Glutamatergic neuron (in vitro differentiated cells): ENCODE measurements at regions not wholly inside any gene's neighbourhood (a gene's known extent, or its start where the extent isn't known, plus 50 kb on each side); places are given as distances from the start of the nearest gene placed in this dataset.

Experiments
- DNase-seq: peaks from one replicate; pipeline ENCODE4 v3.0.0; 2022
- H3K27ac Mint-ChIP-seq: one replicate; pipeline ENCODE4 v1.8.0; 2020; ENCODE audit warnings: mild to moderate bottlenecking, mixed read lengths, inconsistent platforms; ENCODE audit not compliant: unreplicated experiment
- H3K27me3 Mint-ChIP-seq: one replicate; pipeline ENCODE4 v1.8.0; 2020; ENCODE audit warnings: mild to moderate bottlenecking, moderate library complexity, mixed read lengths, inconsistent platforms; ENCODE audit not compliant: unreplicated experiment
- H3K36me3 Mint-ChIP-seq: one replicate; pipeline ENCODE4 v1.8.0; 2020; ENCODE audit warnings: mild to moderate bottlenecking, mixed read lengths, inconsistent platforms; ENCODE audit not compliant: unreplicated experiment
- H3K4me1 Mint-ChIP-seq: one replicate; pipeline ENCODE4 v1.8.0; 2020; ENCODE audit warnings: mild to moderate bottlenecking, low read depth, mixed read lengths, inconsistent platforms; ENCODE audit not compliant: unreplicated experiment
- H3K4me3 Mint-ChIP-seq: one replicate; pipeline ENCODE4 v1.8.0; 2020; ENCODE audit warnings: mild to moderate bottlenecking, mixed read lengths, inconsistent platforms; ENCODE audit not compliant: unreplicated experiment
- H3K9me3 Mint-ChIP-seq: one replicate; pipeline ENCODE4 v1.8.0; 2020; ENCODE audit warnings: mild to moderate bottlenecking, moderate library complexity, mixed read lengths, inconsistent platforms; ENCODE audit not compliant: unreplicated experiment
- TF ChIP-seq, protein P1 (sequence below): fragments of 200-600 bp; sonication (generic); IDR thresholded peaks from one replicate; pipeline ENCODE4 v1.5.0; 2021; ENCODE audit not compliant: partially characterized antibody, unreplicated experiment

DNA sequence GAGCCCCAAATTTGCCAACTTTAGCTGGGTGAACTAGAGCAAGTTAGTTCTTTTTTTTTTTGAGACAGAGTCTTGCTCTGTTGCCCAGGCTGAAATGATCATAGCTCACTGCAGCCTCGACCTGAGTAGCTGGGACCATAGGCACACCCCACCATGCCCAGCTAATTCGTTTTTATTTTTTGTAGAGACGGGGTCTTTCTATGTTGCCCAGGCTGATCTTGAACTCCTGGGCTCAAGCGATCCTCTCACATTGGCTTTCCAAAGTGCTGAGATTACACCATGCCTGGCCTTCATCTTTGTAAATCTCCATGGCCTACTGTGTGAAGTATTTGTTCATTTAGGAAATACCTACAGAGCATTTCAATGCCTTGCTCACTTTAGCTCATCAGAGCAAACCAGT is 105.6 kb upstream of the SLC44A3 start:
- Mint-ChIP-seq H3K9me3 (peaks cover 3% of the 10 kb centered on the region), H3K4me1 (no peaks in the 10 kb centered on the region), H3K36me3 (peaks cover 8% of the 10 kb centered on the region), H3K4me3 (no peak overlapping the region), H3K27me3 (peaks cover 2% of the 10 kb centered on the region), H3K27ac (no peak overlapping the region)
- TF ChIP-seq, protein P1, sequence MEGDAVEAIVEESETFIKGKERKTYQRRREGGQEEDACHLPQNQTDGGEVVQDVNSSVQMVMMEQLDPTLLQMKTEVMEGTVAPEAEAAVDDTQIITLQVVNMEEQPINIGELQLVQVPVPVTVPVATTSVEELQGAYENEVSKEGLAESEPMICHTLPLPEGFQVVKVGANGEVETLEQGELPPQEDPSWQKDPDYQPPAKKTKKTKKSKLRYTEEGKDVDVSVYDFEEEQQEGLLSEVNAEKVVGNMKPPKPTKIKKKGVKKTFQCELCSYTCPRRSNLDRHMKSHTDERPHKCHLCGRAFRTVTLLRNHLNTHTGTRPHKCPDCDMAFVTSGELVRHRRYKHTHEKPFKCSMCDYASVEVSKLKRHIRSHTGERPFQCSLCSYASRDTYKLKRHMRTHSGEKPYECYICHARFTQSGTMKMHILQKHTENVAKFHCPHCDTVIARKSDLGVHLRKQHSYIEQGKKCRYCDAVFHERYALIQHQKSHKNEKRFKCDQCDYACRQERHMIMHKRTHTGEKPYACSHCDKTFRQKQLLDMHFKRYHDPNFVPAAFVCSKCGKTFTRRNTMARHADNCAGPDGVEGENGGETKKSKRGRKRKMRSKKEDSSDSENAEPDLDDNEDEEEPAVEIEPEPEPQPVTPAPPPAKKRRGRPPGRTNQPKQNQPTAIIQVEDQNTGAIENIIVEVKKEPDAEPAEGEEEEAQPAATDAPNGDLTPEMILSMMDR, result no peak
- DNase-seq, result no peak

GRCh38 chr1:94714152-94714551 is 106.0 kb upstream of the SLC44A3 start:
- Mint-ChIP-seq H3K27me3 (peaks cover 2% of the 10 kb centered on the region), H3K36me3 (peaks cover 8% of the 10 kb centered on the region), H3K9me3 (peaks cover 3% of the 10 kb centered on the region), H3K27ac (no peak overlapping the region), H3K4me1 (no peaks in the 10 kb centered on the region), H3K4me3 (no peak overlapping the region)
- TF ChIP-seq, protein P1, result no peak
- DNase-seq, result no peak

DNA sequence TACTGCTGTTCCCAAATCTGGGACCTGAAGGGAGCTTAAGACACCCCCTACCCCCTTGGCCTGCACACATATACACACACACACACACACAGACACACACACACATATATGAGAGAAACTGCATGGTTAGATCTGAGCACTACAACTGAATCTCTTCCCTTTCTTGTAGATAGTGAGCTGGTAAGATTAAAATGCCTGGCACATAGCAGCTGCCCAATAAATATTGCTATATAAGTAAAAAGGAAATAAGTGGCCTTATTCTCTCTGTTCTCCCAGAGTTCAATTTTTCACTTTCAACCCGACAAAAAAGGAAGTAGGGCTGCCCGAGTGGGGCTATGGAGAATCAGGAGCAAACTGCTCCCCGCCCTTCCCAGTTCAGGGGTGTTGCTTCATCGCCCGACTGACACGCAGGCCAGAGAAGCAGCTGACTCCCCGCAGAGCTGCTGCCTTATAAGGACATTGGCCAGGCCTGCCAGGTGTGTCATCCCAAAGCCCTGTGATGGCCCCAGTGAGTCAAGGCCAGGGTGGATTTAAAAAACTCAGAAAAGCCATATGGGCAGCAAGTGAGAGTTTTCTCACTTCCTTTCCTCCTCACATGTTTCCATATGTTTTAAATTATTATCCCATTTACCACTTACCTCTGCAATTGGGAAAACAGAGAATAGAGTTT is 106.5 kb upstream of the SLC44A3 start:
- peaks cover 3% of the 10 kb centered on the region for H3K9me3 Mint-ChIP-seq
- no peak overlapping the region for H3K27ac Mint-ChIP-seq

DNA sequence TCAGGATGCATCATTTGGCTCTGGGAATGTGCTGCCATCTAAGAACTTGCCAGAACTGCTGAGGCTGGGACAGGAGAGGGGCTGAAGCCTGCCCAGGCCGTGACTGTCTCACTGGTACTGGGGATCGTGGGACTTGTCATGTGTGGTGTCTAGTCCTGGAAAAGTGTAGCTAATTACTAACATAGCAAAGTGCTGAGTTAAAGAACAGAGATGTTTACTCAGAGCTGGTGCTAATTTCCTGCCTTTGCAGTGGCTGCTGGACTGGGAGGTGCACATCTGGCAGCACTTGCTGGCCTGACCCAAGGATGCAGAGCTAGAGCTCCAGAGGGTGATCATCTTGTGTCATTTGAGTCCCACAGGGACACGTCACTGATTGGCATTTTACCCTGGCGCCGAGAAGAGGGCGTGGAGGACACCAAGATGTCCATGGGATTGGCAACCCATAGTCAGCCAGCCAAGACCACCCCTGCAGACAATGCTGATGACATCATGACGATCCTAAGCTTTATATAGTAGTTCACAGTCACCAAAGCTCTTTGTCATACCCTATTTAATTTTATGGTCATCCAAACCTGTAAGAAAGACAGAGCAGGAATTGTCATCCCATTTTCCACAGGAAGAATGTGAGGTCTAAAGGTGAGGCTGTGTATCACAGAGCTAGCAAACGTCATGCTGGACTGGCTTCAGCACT is 110.1 kb upstream of the SLC44A3 start:
- DNase-seq, result no peak
- Mint-ChIP-seq H3K9me3 (peaks cover 2% of the 10 kb centered on the region), H3K27ac (no peak overlapping the region), H3K4me3 (no peak overlapping the region), H3K27me3 (peaks cover under 1% of the 10 kb centered on the region), H3K36me3 (peaks cover 8% of the 10 kb centered on the region), H3K4me1 (peaks cover 11% of the 10 kb centered on the region)
- TF ChIP-seq, protein P1, result no peak

More for the DNA sequence above, 106.5 kb upstream of the SLC44A3 start:
- peaks cover 1% of the 10 kb centered on the region for H3K4me1 Mint-ChIP-seq
- peaks cover 2% of the 10 kb centered on the region for H3K27me3 Mint-ChIP-seq
- H3K4me3 Mint-ChIP-seq, result no peak overlapping the region
- peaks cover 8% of the 10 kb centered on the region for H3K36me3 Mint-ChIP-seq
- TF ChIP-seq, protein P1, result no peak
- no peak for DNase-seq

DNA sequence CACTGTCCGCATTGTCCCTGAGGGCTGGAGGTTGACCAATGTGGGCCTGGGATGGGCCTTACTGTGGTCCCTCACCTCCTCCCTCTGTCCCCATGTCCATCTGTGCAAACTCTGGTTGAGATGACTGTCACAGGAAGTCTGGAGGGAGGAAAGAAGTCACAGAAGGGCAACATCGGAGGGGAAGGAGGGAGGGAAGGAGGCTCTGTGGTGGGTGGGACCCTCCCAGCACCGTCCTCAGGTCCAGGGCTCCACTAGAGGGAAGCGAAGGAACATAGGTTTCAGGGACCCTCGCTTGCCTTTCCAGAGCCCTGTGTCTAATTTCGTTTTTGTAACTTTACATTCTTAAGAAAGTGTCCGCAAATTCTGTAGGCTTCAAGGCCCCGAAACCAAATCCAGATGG is 111.3 kb upstream of the SLC44A3 start:
- peaks cover 11% of the 10 kb centered on the region for H3K4me1 Mint-ChIP-seq
- H3K27ac Mint-ChIP-seq, result peak overlapping the region; percentile 8
- TF ChIP-seq, protein P1, result no peak
- H3K27me3 Mint-ChIP-seq, result no peaks in the 10 kb centered on the region
- H3K9me3 Mint-ChIP-seq, result no peaks in the 10 kb centered on the region
- peaks cover 8% of the 10 kb centered on the region for H3K36me3 Mint-ChIP-seq
- no peak for DNase-seq
- no peak overlapping the region for H3K4me3 Mint-ChIP-seq
